ENCODE measurements at regions not wholly inside any gene's neighbourhood (a gene's known extent, or its start where the extent isn't known, plus 50 kb on each side); places are given as distances from the start of the nearest gene placed in this dataset.

DNA sequence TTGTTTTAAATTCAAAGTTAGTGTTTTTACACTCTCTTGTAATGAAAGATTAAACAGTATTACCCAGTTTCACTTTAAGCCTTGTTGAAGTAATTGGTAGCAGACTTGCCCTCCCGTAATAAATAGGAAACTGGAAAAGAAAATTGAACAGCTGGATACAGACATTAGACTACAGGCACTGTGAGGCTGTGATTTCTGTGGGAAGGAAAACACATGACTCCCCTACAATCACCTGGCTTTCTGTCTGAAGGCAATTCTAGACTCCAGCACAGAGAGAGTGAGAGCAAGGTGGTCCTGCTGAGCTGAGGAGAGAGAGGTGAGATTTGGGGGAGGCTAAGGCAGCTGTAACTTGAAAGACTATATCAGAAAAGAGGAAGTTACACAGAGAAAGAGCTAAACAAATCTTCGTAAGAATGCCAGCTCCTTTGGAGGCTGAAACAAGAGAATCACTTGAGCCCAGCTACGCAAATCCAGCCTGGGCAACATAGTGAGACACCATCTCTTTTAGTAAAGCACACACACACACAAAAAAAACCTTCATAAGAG is 57.8 kb upstream of the CDYL2 start:
- no peak for TF ChIP-seq EZH2 (IDR thresholded peaks at IDR 0.05; ENCODE audit: insufficient read depth, low read length)
- TF ChIP-seq, protein P1, sequence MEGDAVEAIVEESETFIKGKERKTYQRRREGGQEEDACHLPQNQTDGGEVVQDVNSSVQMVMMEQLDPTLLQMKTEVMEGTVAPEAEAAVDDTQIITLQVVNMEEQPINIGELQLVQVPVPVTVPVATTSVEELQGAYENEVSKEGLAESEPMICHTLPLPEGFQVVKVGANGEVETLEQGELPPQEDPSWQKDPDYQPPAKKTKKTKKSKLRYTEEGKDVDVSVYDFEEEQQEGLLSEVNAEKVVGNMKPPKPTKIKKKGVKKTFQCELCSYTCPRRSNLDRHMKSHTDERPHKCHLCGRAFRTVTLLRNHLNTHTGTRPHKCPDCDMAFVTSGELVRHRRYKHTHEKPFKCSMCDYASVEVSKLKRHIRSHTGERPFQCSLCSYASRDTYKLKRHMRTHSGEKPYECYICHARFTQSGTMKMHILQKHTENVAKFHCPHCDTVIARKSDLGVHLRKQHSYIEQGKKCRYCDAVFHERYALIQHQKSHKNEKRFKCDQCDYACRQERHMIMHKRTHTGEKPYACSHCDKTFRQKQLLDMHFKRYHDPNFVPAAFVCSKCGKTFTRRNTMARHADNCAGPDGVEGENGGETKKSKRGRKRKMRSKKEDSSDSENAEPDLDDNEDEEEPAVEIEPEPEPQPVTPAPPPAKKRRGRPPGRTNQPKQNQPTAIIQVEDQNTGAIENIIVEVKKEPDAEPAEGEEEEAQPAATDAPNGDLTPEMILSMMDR (IDR thresholded peaks at IDR 0.05; ENCODE audit: insufficient read depth, low read depth, low read length) = no peak
- no peaks in the 10 kb centered on the region for H3K27me3 ChIP-seq (ENCODE audit: insufficient read depth, low read length)
- Mint-ChIP-seq H3K4me3 (ENCODE audit: unreplicated experiment) (no peak overlapping the region), H3K9me3 (ENCODE audit: unreplicated experiment) (no peaks in the 10 kb centered on the region), H3K27ac (ENCODE audit: unreplicated experiment) (no peak overlapping the region), H3K4me1 (ENCODE audit: low read depth, unreplicated experiment) (no peaks in the 10 kb centered on the region), H3K36me3 (ENCODE audit: low read depth, unreplicated experiment) (no peaks in the 10 kb centered on the region), H3K27me3 (ENCODE audit: low read depth, unreplicated experiment) (peaks cover 3% of the 10 kb centered on the region)
- no peak overlapping the region for H3K27ac ChIP-seq (ENCODE audit: low read depth, low read length)
- no peaks in the 10 kb centered on the region for H3K4me1 ChIP-seq (ENCODE audit: insufficient read depth, low read length)
- no peaks in the 10 kb centered on the region for H4K20me1 ChIP-seq (ENCODE audit: insufficient read depth, low read length)
- no peak overlapping the region for H3K9ac ChIP-seq (ENCODE audit: low read length)
- H3K4me2 ChIP-seq (ENCODE audit: low read length) = no peak overlapping the region
- FAIRE-seq = no peak
- H3K79me2 ChIP-seq (ENCODE audit: insufficient read depth, low read length) = no peaks in the 10 kb centered on the region
- H3K4me3 ChIP-seq (ENCODE audit: insufficient read depth, low read depth, low read length) = no peak overlapping the region
- no peaks in the 10 kb centered on the region for H3K9me3 ChIP-seq (ENCODE audit: insufficient read depth, low read depth, low read length)
- no peaks in the 10 kb centered on the region for H3K36me3 ChIP-seq (ENCODE audit: insufficient read depth, low read length)
- no peak overlapping the region for H2AFZ ChIP-seq (ENCODE audit: low read depth, low read length)
- DNase-seq (ENCODE audit: low read depth) = no peak
